H1 (cell line): ENCODE measurements at regions not wholly inside any gene's neighbourhood (a gene's known extent, or its start where the extent isn't known, plus 50 kb on each side); places are given as distances from the start of the nearest gene placed in this dataset.

Source experiments
- CREB1 ChIP-seq: IDR thresholded peaks from 2 replicates; pipeline ENCODE4 v1.6.1; 2012; ENCODE audit warnings: inconsistent platforms
- KDM1A ChIP-seq: fragments of 200-600, 300-600 bp; sonication (generic); IDR thresholded peaks from 2 replicates; pipeline ENCODE4 v1.7.1; 2016; ENCODE audit warnings: mild to moderate bottlenecking, low read length, borderline replicate concordance
- MAX ChIP-seq: IDR thresholded peaks from 2 replicates; pipeline ENCODE4 v1.6.1; 2012; ENCODE audit warnings: inconsistent platforms
- RAD21 ChIP-seq, 2 experiments: IDR thresholded peaks in 1 of 2; conservative IDR thresholded peaks in 1 of 2; 2 replicates each; pipeline ENCODE4 v1.6.1; 2011; ENCODE audit warnings: low read depth in 2 of 2, low read length in 2 of 2, improper control_type of control experiment in 1 of 2, inconsistent platforms in 1 of 2, mild to moderate bottlenecking in 1 of 2, moderate library complexity in 1 of 2
- YY1 ChIP-seq: IDR thresholded peaks from 2 replicates; pipeline ENCODE4 v1.6.1; 2011; ENCODE audit warnings: low read depth, mild to moderate bottlenecking, low read length
- ZNF274 ChIP-seq: IDR thresholded peaks from 2 replicates; pipeline ENCODE4 v1.7.0; 2012; ENCODE audit warnings: low read length, borderline replicate concordance; ENCODE audit errors: extremely low read depth

- peak; percentile 43 to 73 for TF ChIP-seq RAD21 (IDR thresholded peaks at IDR 0.05 in 1 of 2, conservative IDR thresholded peaks at IDR 0.05 in 1 of 2; ENCODE audit: low read depth in 2 of 2, low read length in 2 of 2)
- peak; percentile 38; the same call in 1 of the 2 replicates for TF ChIP-seq YY1
- TF ChIP-seq ZNF274, result no peak
- TF ChIP-seq MAX, result peak; percentile 57
- TF ChIP-seq CREB1, result peak; percentile 53; the same call in 1 of the 2 replicates
- TF ChIP-seq KDM1A, result peak; percentile 99
- TF ChIP-seq, all 59 proteins: peak for 11
These were observed 74.4 kb upstream of the PAX2 start (continued) for GRCh38 chr10:100670828-100671479.
